HCT116 (cell line): ENCODE measurements at regions not wholly inside any gene's neighbourhood (a gene's known extent, or its start where the extent isn't known, plus 50 kb on each side); places are given as distances from the start of the nearest gene placed in this dataset.

Experiments
- ATAC-seq: fragments of 200-7000 bp; cut with Tn5 transposase; 2 replicates; pipeline ENCODE4 v1.9.1; 2020; ENCODE audit warnings: mild to moderate bottlenecking, moderate library complexity
- BruUV-seq: library from RNA; stranded (reverse); fragments of 400-500 nt; replicated peaks from 2 replicates; lab custom pipeline; 2021; lab: Mats Ljungman, UMichigan
- CTCF ChIA-PET: fragments of 300-600 bp; sonication (Branson Sonifier 250); formaldehyde crosslinking; loops from one replicate; lab custom pipeline; 2021; ENCODE audit warnings: antibody characterized with exemption; lab: Charles Lee
- POLR2A ChIA-PET: fragments of 300-600, 350-600 bp; sonication (Branson Sonifier 250); formaldehyde crosslinking; loops from one replicate; lab custom pipeline; 2021; ENCODE audit warnings: antibody characterized with exemption; lab: Charles Lee
- RAD21 ChIA-PET, 2 experiments: fragments of 300-600 bp; sonication (Branson Sonifier 250); formaldehyde crosslinking; loops; one replicate each; lab custom pipeline; 2023; ENCODE audit warnings: low total read pairs in 2 of 2; ENCODE audit not compliant: uncharacterized antibody in 2 of 2, unreplicated experiment in 2 of 2, low non-redundant PET in 1 of 2; lab: Charles Lee
- DNase-seq: peaks from one replicate; pipeline ENCODE4 v3.0.0-alpha.2; 2010; ENCODE audit warnings: low read depth, low spot score
- H2AFZ ChIP-seq: fragments of 200-600 bp; shearing (Covaris generic), sonication (generic); 2 replicates; pipeline ENCODE4 v1.6.1; 2017; ENCODE audit warnings: low read depth, mixed run types, mixed read lengths, antibody characterized with exemption, low read length; ENCODE audit not compliant: poor library complexity, severe bottlenecking
- H3K27ac ChIP-seq: 2 replicates; pipeline ENCODE4 v1.5.1; 2012; ENCODE audit warnings: low read depth, low read length
- H3K27me3 ChIP-seq: fragments of 200-600 bp; sonication (generic); 2 replicates; pipeline ENCODE4 v1.6.1; 2016; ENCODE audit warnings: mixed run types, low read length, mixed read lengths; ENCODE audit not compliant: insufficient read depth
- H3K36me3 ChIP-seq, 2 experiments: fragments of 200-500 bp in 1 of 2; fragments of 200-600 bp in 1 of 2; sonication (Bioruptor generic) in 1 of 2; sonication (generic) in 1 of 2; 2 replicates each; pipeline versions ENCODE4 v1.5.1 to v1.6.1; 2014 to 2016; ENCODE audit warnings: low read length in 2 of 2, inconsistent platforms in 1 of 2, mixed read lengths in 1 of 2, mixed run types in 1 of 2; ENCODE audit not compliant: insufficient read depth in 2 of 2, control insufficient read depth in 1 of 2
- H3K4me1 ChIP-seq, 2 experiments: fragments of 200-600 bp in 1 of 2; sonication (generic) in 1 of 2; 2 replicates each; pipeline versions ENCODE4 v1.5.1 to v1.6.1; 2012 to 2017; ENCODE audit warnings: low read length in 2 of 2, inconsistent platforms in 1 of 2, mild to moderate bottlenecking in 1 of 2, mixed read lengths in 1 of 2, mixed run types in 1 of 2, moderate library complexity in 1 of 2; ENCODE audit not compliant: insufficient read depth in 2 of 2, control insufficient read depth in 1 of 2
- H3K4me2 ChIP-seq: fragments of 200-600 bp; sonication (generic); 2 replicates; pipeline ENCODE4 v1.6.1; 2017; ENCODE audit warnings: mixed run types, low read length, mixed read lengths
- H3K4me3 ChIP-seq, 2 experiments: fragments of 200-600 bp in 1 of 2; sonication (generic) in 1 of 2; replicated peaks in 1 of 2; 2 replicates each; pipeline ENCODE4 v1.5.1; 2011 to 2016; ENCODE audit warnings: low read length in 2 of 2, control low read depth in 1 of 2, low read depth in 1 of 2, mild to moderate bottlenecking in 1 of 2, mixed read lengths in 1 of 2, mixed run types in 1 of 2
- H3K79me2 ChIP-seq: fragments of 200-600 bp; sonication (generic); 2 replicates; pipeline ENCODE4 v1.6.1; 2017; ENCODE audit warnings: mild to moderate bottlenecking, mixed run types, low read length, moderate library complexity, mixed read lengths; ENCODE audit not compliant: insufficient read depth
- H3K9ac ChIP-seq: fragments of 200-600 bp; sonication (generic); 2 replicates; pipeline ENCODE4 v1.6.1; 2016; ENCODE audit warnings: low read length, mixed read lengths
- H3K9me2 ChIP-seq: fragments of 200-600 bp; sonication (generic), shearing (Covaris generic); 2 replicates; pipeline ENCODE4 v1.6.1; 2017; ENCODE audit warnings: mixed run types, mild to moderate bottlenecking, moderate library complexity; ENCODE audit not compliant: insufficient read depth
- H3K9me3 ChIP-seq, 2 experiments: fragments of 200-500 bp in 1 of 2; fragments of 200-600 bp in 1 of 2; sonication (Bioruptor generic) in 1 of 2; sonication (generic) in 1 of 2; 2 replicates each; pipeline ENCODE4 v1.6.1; 2014 to 2017; ENCODE audit warnings: low read length in 2 of 2, mixed read lengths in 2 of 2, inconsistent platforms in 1 of 2, low read depth in 1 of 2, mild to moderate bottlenecking in 1 of 2, mixed run types in 1 of 2, moderate library complexity in 1 of 2; ENCODE audit not compliant: control insufficient read depth in 1 of 2, insufficient read depth in 1 of 2
- H4K20me1 ChIP-seq: fragments of 200-600 bp; sonication (generic), shearing (Covaris generic); 2 replicates; pipeline ENCODE4 v1.6.1; 2017; ENCODE audit warnings: mixed run types, mild to moderate bottlenecking, moderate library complexity; ENCODE audit not compliant: insufficient read depth
- ATF3 ChIP-seq: IDR thresholded peaks from 2 replicates; pipeline ENCODE4 v1.6.1; 2012
- CBX3 ChIP-seq: IDR thresholded peaks from 2 replicates; pipeline ENCODE4 v1.6.1; 2012; ENCODE audit warnings: low read depth
- CTCF ChIP-seq, 3 experiments: fragments of 200-600 bp in 1 of 3; sonication (generic) in 1 of 3; IDR thresholded peaks in 2 of 3; conservative IDR thresholded peaks in 1 of 3; 2 replicates each; pipeline ENCODE4 v1.5.1; 2012 to 2017; ENCODE audit warnings: low read depth in 2 of 3, low read length in 2 of 3, antibody characterized with exemption in 1 of 3, borderline replicate concordance in 1 of 3, control low read depth in 1 of 3, mild to moderate bottlenecking in 1 of 3, mixed read lengths in 1 of 3, mixed run types in 1 of 3, moderate library complexity in 1 of 3; ENCODE audit not compliant: insufficient read depth in 1 of 3
- ELF1 ChIP-seq: IDR thresholded peaks from 2 replicates; pipeline ENCODE4 v1.6.1; 2012; ENCODE audit warnings: low read depth, borderline replicate concordance
- EZH2phosphoT487 ChIP-seq: fragments of 200-600 bp; IDR thresholded peaks from 2 replicates; pipeline ENCODE4 v1.6.1; 2018; ENCODE audit warnings: antibody characterized with exemption, borderline replicate concordance
- FOSL1 ChIP-seq: IDR thresholded peaks from 2 replicates; pipeline ENCODE4 v1.6.1; 2012; ENCODE audit warnings: low read depth
- MAX ChIP-seq: IDR thresholded peaks from 2 replicates; pipeline ENCODE4 v1.6.1; 2012
- POLR2A ChIP-seq: IDR thresholded peaks from 2 replicates; pipeline ENCODE4 v1.7.0; 2011; ENCODE audit warnings: borderline replicate concordance; ENCODE audit not compliant: insufficient read depth, insufficient read length; ENCODE audit errors: extremely low read depth
- POLR2AphosphoS5 ChIP-seq: IDR thresholded peaks from 2 replicates; pipeline ENCODE4 v1.6.1; 2011; ENCODE audit warnings: mild to moderate bottlenecking, low read depth, low read length, moderate library complexity
- RAD21 ChIP-seq: IDR thresholded peaks from 2 replicates; pipeline ENCODE4 v1.6.1; 2012; ENCODE audit warnings: low read depth, mild to moderate bottlenecking
- REST ChIP-seq: IDR thresholded peaks from 2 replicates; pipeline ENCODE4 v1.6.1; 2012; ENCODE audit warnings: low read depth
- SIN3A ChIP-seq: IDR thresholded peaks from 2 replicates; pipeline ENCODE4 v1.6.1; 2012; ENCODE audit warnings: low read depth
- SP1 ChIP-seq: IDR thresholded peaks from 2 replicates; pipeline ENCODE4 v1.6.1; 2012; ENCODE audit warnings: low read depth
- TCF7L2 ChIP-seq: IDR thresholded peaks from 2 replicates; pipeline ENCODE4 v1.7.0; 2011; ENCODE audit warnings: borderline replicate concordance, inconsistent platforms; ENCODE audit not compliant: insufficient read depth, insufficient read length; ENCODE audit errors: extremely low read depth
- YY1 ChIP-seq: IDR thresholded peaks from 2 replicates; pipeline ENCODE4 v1.6.1; 2011; ENCODE audit warnings: low read length, low read depth, moderate library complexity, mild to moderate bottlenecking; ENCODE audit not compliant: insufficient replicate concordance; ENCODE audit errors: extremely low read depth
- ZBTB33 ChIP-seq: IDR thresholded peaks from 2 replicates; pipeline ENCODE4 v1.6.1; 2011; ENCODE audit warnings: mild to moderate bottlenecking, low read length, moderate library complexity; ENCODE audit not compliant: insufficient replicate concordance; ENCODE audit errors: extremely low read depth
- ZFX ChIP-seq: fragments of 450-650 bp; IDR thresholded peaks from 2 replicates; pipeline ENCODE4 v1.6.1; 2017
- ZNF274 ChIP-seq: fragments of 200-500 bp; sonication (Bioruptor generic); IDR thresholded peaks from 2 replicates; pipeline ENCODE4 v1.6.1; 2014; ENCODE audit warnings: mild to moderate bottlenecking, low read depth, low read length, inconsistent platforms
- intact Hi-C: fragments of 100-400 bp; cut with micrococcal nuclease; formaldehyde crosslinking; loops from 2 replicates; pipeline ENCODE4 v1.10.0; 2022

- TF ChIP-seq ATF3 (no peak), SP1 (no peak), ZFX (no peak), TCF7L2 (no peak), ZBTB33 (no peak), ZNF274 (no peak), EZH2phosphoT487 (no peak), ELF1 (no peak), REST (no peak), POLR2A (no peak), POLR2AphosphoS5 (no peak), CTCF (IDR thresholded peaks at IDR 0.05 in 2 of 3, conservative IDR thresholded peaks at IDR 0.05 in 1 of 3; ENCODE audit: borderline replicate concordance in 1 of 3, insufficient read depth in 1 of 3, low read depth in 2 of 3, low read length in 2 of 3) (no peak), YY1 (no peak), CBX3 (no peak), FOSL1 (no peak), SIN3A (no peak), MAX (no peak), RAD21 (no peak)
- ChIA-PET RAD21 (no interaction called here), POLR2A (no interaction called here), CTCF (no interaction called here)
- no peak overlapping the region for H3K4me2 ChIP-seq
- H3K27me3 ChIP-seq = no peaks in the 10 kb centered on the region
- peaks cover 0 to 8% of the 10 kb centered on the region in 2 experiments; a peak in 2 of 4 replicates for H3K9me3 ChIP-seq
- H3K4me1 ChIP-seq = no peaks in the 10 kb centered on the region
- no peak overlapping the region for H3K27ac ChIP-seq
- ATAC-seq (no peak), DNase-seq (no peak)
- intact Hi-C loops = no loop called here
- H3K9me2 ChIP-seq = no peaks in the 10 kb centered on the region
- no peaks in the 10 kb centered on the region for H3K36me3 ChIP-seq
- no peak overlapping the region for H2AFZ ChIP-seq
- H3K79me2 ChIP-seq = no peaks in the 10 kb centered on the region
- no peak overlapping the region for H3K4me3 ChIP-seq
- no TSS peak for BruUV-seq
- no peak overlapping the region for H3K9ac ChIP-seq
- H4K20me1 ChIP-seq = no peaks in the 10 kb centered on the region
Observed at GRCh38 chr5:33167541-33167940, 273.2 kb upstream of the TARS1 start.
